ENCODE measurements at regions not wholly inside any gene's neighbourhood (a gene's known extent, or its start where the extent isn't known, plus 50 kb on each side); places are given as distances from the start of the nearest gene placed in this dataset.

- DNase-seq: no peak
Measured at GRCh38 chr11:116642481-116642880, 130.3 kb downstream of the BUD13 start.

DNA sequence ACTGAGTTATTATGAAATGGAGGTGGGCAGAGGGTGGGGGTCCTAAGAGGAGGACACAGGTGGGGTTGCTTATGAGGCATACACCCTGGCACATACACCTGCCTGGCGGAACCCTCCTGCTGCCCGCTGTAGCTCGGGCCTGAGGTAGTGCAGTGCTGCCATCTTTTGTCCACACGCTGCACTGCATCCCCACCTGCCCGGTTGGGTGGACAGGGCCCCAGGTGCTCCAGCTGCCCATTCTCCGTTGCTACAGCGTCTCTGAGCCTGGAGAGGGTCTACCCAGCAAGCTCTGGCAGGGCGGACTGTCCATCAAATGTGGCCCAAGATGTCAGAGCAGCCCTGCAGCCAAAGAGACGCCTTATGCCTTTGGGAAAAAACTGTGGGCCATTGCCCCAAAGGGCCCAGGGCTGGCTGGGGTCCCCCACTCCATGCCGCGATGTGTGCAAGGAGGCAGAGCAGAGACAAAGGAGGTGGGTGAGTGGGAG lies 131.2 kb downstream of the BUD13 start:
- DNase-seq: no peak

- no peak for DNase-seq
Measured at GRCh38 chr11:116640641-116641402, 132.0 kb downstream of the BUD13 start.

- DNase-seq: no peak
Measured at GRCh38 chr11:116638463-116638862, 134.3 kb downstream of the BUD13 start.

DNA sequence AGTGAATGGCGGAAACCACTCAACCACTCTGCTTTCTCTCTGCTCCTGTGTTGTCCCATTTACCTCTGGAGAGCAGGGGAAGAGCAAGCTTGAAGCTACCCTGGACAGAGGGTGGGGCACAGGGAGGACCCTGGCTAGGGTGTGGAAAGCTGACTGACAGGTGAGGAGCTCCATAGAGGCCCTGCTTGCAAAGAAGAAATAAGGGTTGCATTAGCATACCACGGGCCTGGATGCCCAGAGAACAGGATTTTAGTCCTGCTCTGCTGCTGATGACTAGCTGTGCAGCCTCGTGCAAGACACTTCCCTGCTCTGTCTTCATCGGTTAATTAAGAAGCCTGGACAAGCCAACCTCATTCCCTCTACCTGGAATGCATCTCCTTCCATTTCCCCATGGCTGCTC lies 135.0 kb downstream of the BUD13 start:
- DNase-seq: no peak

- DNase-seq: no peak
Measured at GRCh38 chr11:116636341-116636929, 136.4 kb downstream of the BUD13 start.

DNA sequence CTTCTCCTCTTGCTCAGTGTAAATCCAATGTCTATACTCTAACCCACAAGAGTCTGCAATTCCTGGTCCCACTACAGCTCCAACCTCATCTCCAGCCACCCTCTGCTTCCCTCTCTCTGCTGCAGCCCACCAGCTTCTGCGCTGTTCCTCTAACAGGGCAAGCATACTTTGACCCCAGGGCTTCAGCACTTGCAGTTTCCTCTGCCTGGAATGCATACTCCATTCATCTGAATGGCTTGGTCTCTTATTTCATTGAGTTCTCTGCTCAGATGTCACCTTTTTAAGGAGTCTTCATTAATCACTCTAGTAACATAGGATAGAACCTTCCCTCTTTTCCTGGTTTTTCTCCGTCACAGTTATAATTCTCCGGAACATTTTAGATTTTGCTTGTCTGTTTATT lies 141.6 kb downstream of the BUD13 start:
- no peak for DNase-seq

DNA sequence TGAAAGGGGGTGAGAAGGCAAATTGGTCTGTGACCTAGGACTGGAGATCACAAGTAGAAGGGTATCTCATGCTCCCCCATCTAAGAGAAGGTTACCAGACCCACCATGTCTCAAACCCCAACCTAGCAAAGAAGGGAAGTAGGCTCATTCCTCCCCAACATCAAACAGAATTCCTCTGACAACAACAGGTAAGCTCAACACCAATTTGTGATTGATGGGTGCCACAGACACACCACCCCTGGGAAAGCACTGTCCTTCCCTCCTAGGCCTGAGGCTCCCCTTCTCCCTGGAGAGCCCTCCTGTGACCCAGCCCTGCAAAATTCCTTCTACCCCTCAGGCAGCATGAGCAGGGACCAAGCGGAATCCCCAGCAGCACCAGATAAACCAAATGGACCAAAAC lies 154.3 kb downstream of the BUD13 start:
- DNase-seq: no peak

GRCh38 chr11:116615211-116615865 lies 157.4 kb downstream of the BUD13 start:
- DNase-seq: no peak

DNA sequence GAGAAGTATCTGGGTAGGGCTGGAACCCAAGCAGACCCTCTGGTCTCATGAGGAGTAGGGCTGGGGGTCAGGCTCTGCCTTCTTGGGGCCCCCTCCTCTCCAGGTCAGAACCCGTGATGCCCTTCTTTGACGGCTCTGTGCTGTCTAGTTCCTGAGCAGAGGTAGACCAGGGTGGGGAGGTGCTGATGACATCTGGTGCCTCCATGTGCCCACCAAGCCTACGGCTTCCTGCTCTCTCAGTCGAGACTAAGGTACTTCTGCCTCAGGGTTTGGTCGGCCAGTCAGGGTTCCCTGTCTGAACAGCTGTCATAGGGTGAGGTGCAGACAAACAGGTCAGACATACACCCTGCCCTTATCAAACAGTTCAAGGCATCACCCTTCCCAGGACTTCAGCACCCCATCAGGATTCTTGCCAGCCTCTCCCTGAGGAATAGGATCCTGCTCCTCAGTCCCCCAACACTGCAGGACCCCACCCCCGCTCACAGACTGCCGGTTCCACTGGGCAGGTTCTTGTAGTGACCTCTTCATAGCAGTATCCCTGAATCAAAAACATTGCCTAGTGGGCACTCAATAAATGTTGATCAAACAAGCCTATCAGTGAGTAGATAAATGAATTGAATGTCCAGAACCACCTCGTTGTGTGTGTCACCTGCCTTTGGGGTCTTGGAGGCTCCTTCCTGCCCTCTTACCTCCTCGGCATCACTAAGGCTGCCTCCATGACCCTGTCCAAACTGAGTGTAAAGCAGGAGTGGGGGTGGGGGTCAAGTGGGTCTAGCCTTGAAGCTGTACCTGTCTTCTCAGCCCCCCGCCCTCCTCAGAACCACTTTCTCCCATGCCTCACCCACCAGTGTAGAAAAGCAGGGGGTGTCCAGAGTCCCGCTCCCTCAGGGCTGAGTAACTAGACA lies 158.2 kb downstream of the BUD13 start:
- DNase-seq: no peak

DNA sequence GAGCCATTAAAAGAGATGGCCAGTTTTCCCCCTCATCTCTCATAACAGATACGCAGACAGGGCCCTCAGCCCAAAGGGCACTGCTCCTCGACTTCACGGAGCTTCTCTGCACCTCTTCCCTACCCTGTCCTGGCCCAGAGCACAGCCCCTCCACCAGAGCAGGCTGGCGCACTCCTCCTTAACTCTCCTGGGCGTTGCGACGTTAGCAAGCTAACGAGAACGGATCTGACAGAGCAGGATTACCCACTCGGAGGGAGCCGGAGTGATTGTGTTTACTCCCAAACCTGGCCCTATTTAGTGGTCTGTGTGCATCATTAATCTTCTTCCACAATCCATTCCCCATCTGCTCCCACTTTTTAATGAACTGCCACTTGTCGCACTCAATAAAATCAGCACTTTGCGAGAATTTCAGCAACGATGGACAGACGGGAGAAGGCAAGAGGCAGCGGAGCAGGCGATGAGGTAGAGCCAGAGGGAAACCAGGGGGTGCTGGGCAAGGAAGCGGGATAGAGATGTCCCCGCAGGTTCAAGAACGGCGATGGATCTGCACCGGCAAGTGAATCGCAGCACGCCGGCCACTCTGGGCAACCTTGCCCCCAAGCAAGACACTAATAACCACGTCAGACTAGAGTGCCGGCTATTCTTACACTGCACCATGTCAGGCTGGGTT lies 159.4 kb downstream of the BUD13 start:
- DNase-seq: no peak

DNA sequence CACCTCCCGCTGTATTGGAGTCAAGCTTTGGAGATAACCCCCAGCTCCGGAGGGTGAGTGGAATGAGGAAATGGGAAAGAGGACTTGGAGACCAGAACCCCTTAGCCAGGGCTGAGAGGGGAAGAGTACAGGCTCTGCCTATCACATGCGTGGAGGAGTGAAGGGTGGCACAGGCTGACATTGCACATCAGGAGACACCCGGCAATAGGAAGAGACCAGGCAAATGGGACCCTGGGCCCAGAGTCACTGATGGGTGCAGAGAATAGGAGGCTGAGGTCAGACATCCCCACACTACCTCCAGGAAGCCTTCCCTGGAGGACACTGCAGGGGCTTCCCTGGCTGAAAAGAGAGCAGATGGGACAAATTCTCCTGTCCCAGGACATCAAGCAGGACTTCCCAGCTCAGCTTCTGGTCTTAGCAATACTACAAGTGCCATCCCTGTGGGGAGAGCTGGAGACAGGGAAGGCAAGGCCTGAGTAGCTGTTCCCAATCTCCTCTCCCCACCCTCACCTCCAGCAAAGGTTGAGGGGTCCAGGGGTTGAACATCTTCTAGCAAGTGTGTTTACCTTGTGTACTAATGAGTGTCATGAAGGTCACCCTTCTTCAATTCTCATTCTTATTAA lies 160.7 kb downstream of the BUD13 start:
- DNase-seq: no peak

GRCh38 chr11:116610190-116610589 lies 162.6 kb downstream of the BUD13 start:
- no peak for DNase-seq

GRCh38 chr11:116607027-116607426 lies 165.8 kb downstream of the BUD13 start:
- no peak for DNase-seq

- no peak for DNase-seq
Measured at GRCh38 chr11:116605543-116606459, 167.0 kb downstream of the BUD13 start.

- DNase-seq: no peak
Measured at GRCh38 chr11:116603728-116604323, 169.0 kb downstream of the BUD13 start.

DNA sequence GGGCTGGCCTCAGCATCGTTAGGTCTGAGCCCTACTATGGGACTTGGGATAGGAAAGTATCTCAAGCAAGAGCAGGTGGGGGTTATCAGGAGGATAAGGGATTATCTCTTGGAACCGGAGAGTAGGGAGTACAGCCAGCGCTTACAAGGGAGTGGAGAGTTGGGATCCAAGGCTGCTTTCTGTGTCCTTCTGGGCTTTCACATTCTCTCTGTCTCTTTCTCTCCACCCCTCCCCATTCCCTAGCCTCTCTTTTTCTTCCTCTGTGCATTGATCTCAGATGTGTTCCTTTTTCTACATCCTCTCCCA lies 170.2 kb downstream of the BUD13 start:
- DNase-seq: no peak

DNA sequence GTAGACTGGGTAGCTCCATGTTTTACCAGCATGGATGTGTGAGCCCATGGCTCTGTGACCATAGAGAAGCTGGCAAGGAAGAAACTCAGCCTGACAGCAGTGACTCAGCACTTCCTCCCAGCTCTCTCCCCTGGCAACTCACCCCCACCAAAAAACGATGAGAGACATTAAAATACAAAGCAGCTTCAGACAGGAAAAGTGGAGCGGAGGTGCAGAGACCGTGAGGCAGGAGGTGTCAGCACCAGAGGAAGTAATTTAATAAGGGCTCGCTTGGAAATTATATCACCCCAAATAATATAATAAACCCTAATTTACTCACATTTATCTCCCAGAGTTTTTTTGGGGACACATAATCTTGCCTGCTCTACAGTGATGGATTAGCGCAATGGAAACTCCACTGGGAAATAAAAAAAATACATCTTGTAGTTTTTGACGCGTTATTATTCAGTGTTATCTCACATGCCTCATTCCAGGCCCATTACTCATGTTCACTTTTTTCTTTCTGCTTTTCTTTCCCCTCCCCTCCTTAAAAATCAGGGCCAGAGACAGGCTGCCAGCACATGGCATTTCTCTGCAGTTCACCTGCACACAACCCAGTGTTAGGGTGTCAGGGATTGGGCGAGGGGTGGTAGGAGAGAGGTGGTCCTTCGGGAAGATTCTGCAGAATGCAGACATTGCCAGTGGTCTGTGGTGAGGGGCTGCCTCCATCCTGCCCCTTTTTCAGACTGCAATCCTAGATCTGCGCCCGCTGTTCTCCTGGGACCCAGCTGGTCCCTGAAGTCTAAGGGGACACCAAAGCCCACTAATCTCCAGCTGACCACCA lies 170.8 kb downstream of the BUD13 start:
- DNase-seq: no peak

- no peak for DNase-seq
Measured at GRCh38 chr11:116600930-116601329, 171.9 kb downstream of the BUD13 start.

GRCh38 chr11:116598556-116598955 lies 174.2 kb downstream of the BUD13 start:
- DNase-seq: no peak

Data from NCI-H1436 treated with DMSO at 0.1 percent for 48 hours (cell line).